Inferior parietal cortex (tissue), 1 donor: ENCODE measurements at regions not wholly inside any gene's neighbourhood (a gene's known extent, or its start where the extent isn't known, plus 50 kb on each side); places are given as distances from the start of the nearest gene placed in this dataset.

Experiments
- DNase-seq: peaks from one replicate; pipeline ENCODE4 v3.0.0-alpha.2; 2016; ENCODE audit errors: extremely low spot score

DNA sequence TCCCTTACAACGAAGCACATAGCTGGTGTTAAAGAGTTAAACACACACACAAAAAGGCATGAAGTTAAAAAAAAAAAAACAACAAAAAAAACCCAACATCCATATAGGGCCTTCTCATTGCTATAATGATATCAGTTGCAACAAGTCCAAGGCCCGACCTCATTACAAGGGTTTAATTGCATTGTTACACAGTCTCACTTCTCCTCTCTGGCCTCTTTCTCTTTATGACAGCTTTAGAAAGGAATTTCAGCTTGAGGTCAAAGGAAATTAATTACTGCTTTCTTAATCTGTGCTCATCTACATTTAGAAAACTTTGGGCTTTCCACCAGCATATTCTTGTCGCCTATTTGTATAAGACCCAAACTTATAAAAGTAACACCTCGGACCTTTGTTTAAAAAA is 342.1 kb downstream of the NR2F2 start:
- DNase-seq = no peak

DNA sequence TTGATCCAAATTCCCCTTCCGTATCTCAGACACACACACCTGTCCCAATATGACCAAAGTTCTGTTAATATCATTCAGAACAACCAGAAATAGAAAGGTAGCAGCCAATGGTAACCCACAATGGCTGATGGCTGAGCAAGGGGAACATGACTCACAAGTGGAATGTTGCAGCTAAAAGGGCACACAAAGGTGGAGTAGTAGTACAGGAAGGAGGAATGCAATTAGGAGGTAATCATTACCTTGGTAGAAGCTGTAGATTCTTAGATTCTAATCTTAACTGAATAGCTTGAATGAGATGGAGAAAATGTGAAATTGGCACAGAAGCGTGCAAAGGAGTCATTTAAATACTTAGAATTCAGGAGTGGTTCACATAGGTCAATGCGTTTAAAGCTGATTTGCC is 347.9 kb downstream of the NR2F2 start:
- DNase-seq = no peak

DNA sequence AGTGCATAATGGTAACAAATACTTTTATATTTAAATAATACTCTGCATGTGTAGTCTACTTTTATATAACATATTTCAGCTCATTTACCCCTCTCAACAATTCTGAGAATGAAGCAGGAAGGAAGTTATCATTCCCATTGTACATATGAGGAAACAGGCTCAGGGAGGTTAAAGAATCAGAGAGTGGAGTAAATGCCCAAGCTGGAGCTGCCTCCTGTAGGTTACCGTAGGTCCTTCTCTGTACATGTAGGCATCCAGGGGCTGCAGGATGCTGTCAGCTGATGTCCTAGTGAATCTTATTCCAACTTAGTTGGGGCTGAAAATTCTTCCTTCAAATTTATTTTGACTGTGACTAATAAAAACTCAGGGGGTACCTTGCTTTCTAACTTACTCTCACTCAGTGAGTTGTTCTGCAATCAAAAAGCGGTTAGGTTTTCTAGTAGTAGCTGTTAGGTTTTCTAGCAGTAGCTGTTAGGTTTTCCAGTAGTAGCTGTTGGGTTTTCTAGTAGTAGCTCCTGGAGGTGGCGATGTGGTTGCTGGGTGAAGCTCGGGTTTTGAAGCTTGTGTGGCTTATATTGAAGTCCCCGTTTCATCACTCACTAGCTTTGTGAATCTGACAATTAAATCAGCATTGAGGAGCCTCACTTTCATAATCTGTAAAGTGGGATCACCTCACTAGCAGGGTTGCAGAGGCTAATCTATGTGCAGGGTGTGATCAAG is 357.0 kb downstream of the NR2F2 start:
- no peak for DNase-seq

DNA sequence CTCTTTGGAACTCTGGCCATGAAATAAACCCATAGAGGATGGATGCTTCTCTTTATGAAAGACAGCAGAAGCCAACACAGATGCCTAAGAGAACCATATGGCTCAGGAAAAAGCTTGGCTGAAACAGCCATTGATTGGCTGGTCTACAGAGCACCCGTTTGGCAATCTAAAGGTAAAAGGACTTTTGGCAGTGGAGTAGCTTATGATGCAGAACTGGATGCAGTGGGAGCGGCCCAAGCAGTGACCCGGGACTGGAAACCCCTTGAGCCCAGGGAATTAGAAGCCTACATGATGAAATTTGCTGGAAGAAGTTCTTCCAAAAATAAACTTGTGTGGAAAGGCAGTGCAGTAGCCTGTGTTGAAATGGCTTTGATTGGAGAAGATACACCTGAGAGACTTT is 360.2 kb downstream of the NR2F2 start:
- DNase-seq = no peak

DNA sequence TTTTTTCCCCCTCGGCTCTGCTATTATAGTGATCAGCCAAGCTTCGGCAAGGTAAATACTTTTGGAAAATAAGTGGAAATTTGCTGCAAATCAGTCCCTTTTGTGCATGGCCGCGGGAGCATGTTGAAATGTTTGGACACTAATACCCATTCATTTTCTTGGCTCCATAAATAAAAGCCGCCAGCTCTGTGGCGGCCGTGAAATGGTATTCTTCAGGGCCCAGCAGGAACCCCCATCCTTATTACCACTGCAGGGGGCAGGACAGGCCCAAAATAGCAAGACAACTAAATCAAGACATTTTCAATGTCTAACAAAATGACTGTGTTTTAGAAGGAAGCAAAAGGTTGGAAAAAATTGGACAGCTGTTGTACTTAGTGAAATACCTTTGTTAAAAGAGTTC is 362.3 kb downstream of the NR2F2 start:
- no peak for DNase-seq

DNA sequence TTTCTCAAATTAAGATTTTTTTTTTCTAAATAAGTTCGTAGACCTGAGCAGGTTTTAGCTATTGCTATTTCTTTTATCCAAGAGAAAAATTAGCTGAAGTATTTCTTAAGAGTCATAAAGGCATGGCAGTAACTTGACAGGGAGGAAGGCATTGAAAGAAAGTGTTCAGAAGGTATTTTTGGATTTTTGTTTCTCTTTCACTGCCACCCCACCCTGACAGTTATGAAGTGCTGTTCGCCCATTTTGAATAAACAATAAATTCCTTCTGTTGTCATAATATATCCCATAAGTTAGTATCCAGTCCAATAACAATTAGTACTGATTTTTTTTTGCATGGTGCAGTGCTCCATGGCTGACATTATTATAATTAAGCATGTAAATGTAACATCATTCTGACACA is 363.0 kb downstream of the NR2F2 start:
- no peak for DNase-seq

DNA sequence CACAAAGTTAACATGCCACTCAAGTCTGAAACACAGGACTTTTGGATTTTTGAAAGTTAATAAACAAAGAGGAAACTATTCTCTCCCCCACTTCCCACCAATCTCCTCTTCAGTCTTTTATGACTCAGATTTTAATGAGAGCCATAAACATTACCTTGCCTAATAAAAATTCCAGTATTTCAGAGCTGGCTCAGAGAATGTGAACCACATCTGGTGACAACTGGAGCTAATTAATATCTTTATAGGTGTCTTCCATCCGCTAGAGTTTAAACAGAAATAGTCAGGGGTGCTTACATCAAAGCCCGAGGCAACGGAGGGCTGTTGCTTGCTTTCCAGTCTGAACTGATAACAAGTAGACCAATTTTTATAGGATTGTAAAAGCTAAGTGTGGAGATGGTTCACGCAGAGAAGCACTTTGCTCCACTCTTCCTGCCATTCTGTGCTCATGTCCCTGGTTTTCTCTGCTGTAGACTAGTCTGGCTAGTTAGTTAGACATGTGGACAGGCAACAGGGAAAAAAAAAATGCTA is 363.6 kb downstream of the NR2F2 start:
- no peak for DNase-seq

DNA sequence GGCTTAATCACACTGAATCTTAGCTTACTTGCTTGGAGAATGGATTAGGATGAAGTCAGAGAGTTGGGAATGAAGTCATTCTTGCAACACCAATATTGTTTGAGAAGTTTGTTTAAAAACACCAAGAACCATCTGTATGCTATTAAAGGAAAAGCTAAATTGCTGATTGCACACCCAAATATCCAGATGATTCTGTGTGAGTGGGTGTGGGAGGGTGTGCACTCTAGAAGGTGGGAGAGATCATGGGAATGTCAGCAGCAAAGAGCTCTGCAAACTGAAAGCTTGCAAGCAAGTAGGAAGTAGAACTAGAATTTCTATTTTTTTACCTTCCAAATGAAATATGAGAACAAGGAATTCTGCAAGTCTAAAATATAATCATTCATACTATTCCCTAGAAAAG is 364.9 kb downstream of the NR2F2 start:
- no peak for DNase-seq

DNA sequence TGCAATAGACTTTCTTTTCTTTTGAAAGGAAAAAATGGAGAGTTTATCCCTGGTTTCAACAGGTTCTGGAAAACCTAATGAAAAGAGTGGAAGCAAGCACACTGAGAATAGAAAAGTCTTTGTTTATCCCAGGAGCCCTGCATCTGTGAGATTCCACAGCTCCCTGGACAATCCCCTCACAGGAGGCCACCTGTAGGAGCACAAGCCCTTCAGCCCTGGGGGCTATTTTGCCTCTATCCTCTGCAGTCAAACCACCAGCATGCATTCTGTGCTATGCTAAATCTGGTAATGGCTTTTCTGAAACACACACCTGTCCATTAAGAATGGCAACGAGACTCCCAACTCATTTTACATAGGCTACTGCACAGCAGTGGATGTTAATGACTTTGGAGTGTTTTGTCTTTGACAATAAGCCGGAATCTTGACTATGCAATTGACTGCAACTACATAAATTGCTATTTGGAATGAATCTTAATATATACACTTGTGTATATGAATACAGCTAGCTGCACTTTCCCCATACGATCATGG is 369.4 kb downstream of the NR2F2 start:
- DNase-seq = no peak

DNA sequence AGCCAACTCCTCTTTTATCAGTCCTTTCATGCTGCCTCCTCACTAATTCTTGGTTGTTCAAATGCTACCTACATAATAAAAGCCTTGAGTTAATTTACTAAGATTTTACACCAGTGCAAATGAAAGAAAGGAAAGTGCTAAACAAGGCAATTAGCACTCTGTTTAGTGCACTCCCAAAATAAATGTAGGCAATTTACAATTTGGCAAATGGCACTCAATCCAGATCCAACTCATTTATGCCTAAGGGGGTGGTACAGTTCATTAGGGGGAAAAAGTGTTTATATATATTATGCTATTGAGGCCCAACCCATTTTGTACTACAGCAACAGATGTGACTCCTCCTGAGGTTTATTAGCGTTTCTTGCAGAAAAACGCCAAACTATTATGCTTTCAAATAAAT is 370.1 kb downstream of the NR2F2 start:
- no peak for DNase-seq

DNA sequence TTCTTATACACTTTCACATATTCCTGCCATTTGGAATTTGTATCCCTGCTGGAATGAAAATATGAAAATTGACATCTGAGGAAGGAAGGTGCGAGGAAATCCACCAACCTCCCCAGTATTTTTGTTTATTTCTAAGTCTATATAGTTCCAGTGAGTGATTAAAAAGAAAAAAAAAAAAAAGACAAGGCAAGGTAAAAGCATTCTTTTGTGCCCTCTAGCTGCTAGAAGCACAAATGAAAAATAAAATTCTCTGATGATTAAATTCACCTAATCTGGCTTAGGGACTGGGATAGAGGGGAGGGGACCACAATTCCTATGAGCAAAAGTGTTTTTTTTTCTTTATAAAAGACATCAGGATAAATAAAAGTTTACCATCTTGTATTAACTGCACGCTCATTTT is 370.9 kb downstream of the NR2F2 start:
- DNase-seq = no peak

DNA sequence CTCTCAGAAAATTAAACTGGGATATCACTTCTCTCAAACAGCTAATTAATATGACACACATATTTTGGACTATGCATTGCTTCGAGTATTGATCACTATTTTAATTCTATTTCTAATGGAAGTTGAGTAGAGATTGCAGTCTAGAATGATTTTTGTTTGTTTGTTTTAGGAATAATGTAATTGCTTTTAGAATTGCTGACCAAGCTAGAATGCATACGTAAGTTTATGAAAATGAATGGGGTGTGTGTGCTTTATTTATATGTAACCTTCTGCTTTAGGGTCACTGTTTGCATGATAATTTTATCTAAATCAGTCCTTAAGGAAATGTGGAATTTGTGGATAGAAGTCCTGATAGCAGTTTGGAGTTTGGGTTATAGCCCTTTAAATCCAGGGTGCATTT is 371.4 kb downstream of the NR2F2 start:
- DNase-seq = no peak

DNA sequence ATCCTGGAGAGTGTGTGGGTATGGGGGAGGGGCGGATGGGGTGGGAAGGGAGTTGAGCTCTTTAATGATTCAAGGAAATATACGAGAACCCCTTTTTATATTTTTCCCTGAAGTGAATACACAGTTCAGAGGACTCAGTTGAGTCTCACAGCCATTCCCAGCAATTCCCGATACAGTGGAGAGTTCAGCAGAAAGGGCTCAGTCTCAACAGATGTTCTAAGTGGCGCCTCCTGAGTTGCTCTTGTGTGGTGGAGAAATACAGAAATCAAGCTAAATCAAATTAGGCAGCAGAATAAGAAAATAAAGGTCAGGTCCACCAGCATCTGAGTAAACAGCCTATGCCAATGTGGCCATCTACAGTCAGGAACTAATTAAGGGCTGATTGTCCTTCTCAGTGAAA is 372.1 kb downstream of the NR2F2 start:
- DNase-seq = no peak

DNA sequence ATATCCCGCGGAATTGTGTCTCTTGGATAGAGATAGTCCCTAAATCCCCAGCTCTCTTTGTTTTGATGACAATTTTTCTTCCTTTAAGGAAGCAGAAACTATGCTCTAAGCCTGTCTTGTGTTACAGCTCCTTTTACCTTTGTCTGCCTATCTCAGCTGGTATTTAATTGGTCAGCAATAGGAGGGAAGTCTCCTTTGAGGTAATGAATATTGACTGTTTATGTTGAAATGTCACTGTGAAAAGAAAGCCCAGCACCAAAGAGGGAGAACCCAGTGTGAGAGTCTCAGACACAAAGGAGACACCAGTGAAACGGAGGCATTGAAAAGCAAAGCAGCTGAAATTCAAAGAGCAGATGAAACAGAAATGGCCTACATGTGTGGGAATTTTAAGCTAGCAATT is 372.6 kb downstream of the NR2F2 start:
- DNase-seq = no peak

DNA sequence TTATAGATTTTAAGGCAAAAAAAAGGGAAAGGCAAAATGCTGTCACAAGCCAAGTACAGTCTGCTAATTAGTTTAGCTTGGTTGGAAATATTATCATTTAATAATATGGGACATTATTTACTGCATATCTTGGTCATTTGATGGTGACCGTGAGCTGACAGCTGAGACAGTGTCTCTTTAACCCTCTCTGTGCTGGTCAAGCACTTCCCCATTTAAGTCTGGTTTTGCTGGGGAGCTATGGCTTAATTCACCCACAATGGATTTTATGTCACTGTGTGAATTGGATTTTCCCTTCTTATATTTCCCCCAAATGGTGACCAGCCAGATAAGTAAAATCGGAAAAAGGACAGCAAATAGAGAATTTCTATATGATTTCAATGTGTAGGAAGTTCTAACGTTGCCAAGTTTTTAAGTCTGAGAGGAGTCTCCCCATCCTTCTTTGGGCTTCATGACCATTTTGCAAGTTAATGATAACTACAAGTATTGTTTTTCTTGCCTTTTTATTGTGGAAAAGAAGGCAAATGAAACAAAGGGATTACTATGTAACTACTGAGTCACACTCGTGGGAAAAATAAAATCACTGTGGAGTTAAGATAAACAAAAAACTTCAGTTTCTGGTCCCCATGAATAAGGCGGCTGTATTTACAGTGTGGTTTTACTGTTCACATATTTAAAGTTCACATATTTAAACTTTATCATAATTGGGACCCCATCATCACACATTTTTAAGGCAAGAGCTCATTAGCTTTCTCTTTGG is 373.5 kb downstream of the NR2F2 start:
- DNase-seq = no peak

DNA sequence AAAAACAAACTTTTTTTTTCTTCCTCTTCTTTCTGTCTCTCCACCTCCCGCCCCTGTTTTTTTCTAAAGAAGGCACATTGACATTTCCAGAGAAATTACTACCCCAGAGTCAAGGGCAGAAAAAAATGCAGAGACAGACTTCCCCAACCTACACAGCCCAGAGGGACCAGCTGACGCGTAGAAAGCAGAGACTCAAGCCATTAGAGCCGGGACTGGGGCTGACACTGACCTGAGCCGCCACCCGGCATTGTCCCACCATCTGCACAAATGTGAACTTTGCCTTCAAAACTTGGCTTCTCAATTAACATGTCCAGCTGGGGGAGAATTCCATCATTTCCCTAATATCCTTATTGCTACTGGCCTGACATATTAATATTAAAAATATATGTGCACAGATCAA is 385.6 kb downstream of the NR2F2 start:
- DNase-seq = no peak

DNA sequence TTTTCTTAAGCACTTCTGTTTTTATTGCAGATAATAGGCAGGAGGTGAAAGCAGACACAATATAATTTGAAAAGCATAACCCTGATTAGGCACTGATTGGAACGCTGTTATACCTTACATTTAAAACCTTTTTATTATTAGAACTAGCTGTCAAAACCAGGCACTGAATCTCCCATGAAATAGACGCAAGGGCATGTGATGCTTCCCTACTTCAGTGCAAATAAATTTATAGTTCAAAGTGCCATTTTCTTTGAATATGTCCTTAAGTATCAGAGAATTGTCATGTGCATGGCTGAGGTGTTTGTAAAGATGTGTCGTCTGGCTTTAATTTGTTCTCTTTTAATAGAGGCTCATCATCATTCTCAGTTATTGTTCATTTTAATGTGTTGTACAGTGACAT is 386.0 kb downstream of the NR2F2 start:
- no peak for DNase-seq

DNA sequence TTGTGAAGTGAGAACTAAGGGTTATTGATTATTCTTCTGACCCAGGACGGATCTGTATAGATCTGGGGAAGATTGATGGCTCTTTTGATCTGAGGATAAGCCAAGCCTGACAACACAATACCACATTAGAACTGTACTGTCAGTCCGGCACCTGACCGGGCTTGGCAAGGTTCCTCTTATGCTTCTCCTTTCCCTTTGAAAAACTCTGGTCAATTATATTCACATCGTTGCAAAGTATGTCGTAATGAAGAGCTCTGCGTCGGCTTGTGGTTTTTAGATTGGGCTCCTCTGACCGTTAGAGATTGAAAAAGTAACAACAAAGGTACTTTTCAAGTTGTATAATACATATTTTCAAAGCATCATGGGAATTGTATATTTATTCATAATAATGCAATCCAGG is 389.8 kb downstream of the NR2F2 start:
- DNase-seq = no peak

DNA sequence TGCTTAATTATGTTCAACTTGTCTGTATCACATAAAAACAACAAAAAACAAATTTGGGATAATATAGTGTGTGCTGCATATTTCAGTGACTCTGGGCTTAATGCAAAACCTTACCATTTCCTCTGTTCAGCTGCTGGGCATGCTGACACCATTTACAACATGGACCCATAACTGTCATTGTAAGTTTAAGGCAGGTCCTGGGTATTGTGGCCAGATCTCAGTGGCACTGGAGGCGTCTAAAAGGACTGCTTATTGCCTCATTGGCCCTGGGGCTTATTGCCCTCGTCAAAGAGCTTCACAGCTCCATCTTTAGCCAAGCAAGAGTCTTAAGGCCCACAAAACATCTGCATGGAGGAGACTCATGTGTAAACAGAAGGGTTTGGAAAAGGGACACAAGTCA is 390.2 kb downstream of the NR2F2 start:
- no peak for DNase-seq

DNA sequence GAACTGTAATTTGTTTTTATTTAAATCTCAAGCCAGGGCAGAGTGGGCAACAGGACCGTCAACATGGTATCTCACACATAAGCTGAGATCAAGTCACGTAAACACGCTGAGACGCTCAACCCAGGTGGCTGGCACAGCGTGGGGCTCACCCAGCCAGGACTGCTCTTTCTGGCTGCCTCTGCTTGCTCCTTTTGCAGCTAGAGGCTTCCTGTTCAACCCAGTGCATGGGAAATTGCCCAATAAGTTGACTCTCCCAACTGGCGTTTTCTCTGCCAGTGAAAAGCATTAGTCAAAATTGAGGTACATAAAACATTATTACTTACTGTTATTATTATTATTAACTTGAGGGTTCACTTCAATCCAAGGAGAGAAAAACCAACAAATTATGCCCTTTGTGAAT is 398.1 kb downstream of the NR2F2 start:
- no peak for DNase-seq

DNA sequence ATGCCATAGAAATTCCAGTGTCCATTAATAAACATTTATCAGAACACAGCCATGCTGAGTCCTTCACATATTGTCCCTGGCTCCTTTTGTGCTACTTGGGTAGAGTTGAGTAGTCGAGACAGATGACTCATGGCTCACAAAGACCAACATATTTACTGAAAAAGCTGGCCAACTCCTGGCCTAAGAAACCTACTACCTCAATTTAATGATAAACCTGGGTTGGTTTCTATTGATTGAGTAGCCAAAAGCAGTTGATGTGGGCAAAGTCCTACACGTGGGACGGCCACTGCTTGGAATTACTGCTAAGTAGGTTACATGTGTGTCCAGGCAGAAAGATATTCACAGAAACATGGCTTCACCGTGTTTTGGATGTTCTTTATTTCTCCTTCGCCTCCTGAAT is 402.2 kb downstream of the NR2F2 start:
- no peak for DNase-seq

DNA sequence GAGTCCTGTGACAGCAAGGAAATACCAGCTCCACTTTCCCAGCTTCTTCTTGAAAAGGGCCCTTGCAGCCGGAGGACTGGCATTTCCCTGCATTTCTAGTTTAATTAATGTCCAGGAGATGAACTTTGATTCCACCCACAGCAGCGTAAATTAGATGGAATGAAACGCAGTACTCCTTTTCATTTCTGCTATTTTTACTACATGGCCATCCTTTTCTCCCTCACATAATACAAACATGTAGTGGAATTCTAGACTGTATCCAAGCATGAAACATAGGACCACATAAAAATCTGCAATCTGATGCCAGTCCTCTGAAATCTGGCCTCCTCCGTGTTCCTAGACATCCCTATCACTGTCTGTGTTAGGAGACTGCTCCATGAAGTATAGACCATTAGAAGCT is 403.2 kb downstream of the NR2F2 start:
- no peak for DNase-seq

DNA sequence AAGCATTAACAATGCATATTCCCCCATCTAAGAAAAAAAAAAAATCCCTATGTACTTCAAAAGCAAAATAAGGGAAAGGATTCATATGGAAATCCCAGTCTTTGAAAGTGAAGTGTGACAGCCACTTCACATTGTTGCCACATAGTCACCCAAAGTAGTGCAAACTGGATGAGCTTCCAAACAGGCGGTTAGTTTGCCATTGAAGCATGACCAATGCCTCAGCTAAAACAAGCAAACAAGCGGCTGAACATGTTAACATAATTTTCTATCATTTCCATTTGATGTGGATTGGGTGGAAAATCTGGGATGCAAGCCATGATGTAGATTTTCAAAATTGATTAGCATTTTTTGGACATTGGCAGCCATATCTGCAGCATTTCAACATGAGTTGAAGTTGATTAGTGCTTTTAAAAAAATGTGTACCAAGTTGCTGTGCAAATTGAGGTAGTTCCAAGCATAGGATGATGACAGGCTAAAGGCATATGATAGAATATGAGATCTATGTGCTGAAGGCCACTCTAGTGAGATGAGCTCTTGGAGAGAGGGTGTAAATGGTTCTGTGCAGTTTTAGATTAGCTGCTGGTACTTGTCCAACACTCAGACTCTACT is 405.2 kb downstream of the NR2F2 start:
- DNase-seq = no peak
